ENCODE measurements at regions not wholly inside any gene's neighbourhood (a gene's known extent, or its start where the extent isn't known, plus 50 kb on each side); places are given as distances from the start of the nearest gene placed in this dataset.

GRCh38 chr4:180766944-180767729 lies 1476.1 kb upstream of the TENM3 start:
- TF ChIP-seq CTCF (IDR thresholded peaks at IDR 0.05; ENCODE audit: insufficient read depth, low read depth, low read length), result no peak
- TF ChIP-seq EZH2 (IDR thresholded peaks at IDR 0.05; ENCODE audit: insufficient read depth, low read length), result no peak
